Adipocyte (in vitro differentiated cells): ENCODE measurements at regions not wholly inside any gene's neighbourhood (a gene's known extent, or its start where the extent isn't known, plus 50 kb on each side); places are given as distances from the start of the nearest gene placed in this dataset.

ENCODE experiments used
- DNase-seq: peaks from one replicate; pipeline ENCODE4 v3.0.0-alpha.2; 2015; ENCODE audit warnings: low read depth
- H3K27me3 ChIP-seq: replicated peaks from 2 replicates; pipeline ENCODE4 v1.7.0; 2013; ENCODE audit warnings: mild to moderate bottlenecking, low read length, moderate library complexity; ENCODE audit not compliant: control insufficient read depth, insufficient read depth
- H3K36me3 ChIP-seq: 2 replicates; pipeline ENCODE4 v1.7.0; 2013; ENCODE audit warnings: low read length, mild to moderate bottlenecking, moderate library complexity; ENCODE audit not compliant: control insufficient read depth, insufficient read depth, severe bottlenecking
- H3K4me1 ChIP-seq: 2 replicates; pipeline ENCODE4 v1.7.0; 2013; ENCODE audit warnings: mild to moderate bottlenecking, low read length, moderate library complexity; ENCODE audit not compliant: control insufficient read depth, insufficient read depth
- H3K4me3 ChIP-seq: 2 replicates; pipeline ENCODE4 v1.7.0; 2013; ENCODE audit warnings: mild to moderate bottlenecking, low read length, moderate library complexity
- H3K9ac ChIP-seq: 2 replicates; pipeline ENCODE4 v1.7.0; 2013; ENCODE audit warnings: mild to moderate bottlenecking, low read length, moderate library complexity
- H3K9me3 ChIP-seq: 2 replicates; pipeline ENCODE4 v1.7.0; 2013; ENCODE audit warnings: mild to moderate bottlenecking, low read length, moderate library complexity; ENCODE audit not compliant: control insufficient read depth

- no peak overlapping the region for H3K4me3 ChIP-seq
- no peaks in the 10 kb centered on the region for H3K36me3 ChIP-seq
- DNase-seq = no peak
- H3K27me3 ChIP-seq = no peaks in the 10 kb centered on the region
- H3K9ac ChIP-seq = no peak overlapping the region
- H3K9me3 ChIP-seq = no peaks in the 10 kb centered on the region
- H3K4me1 ChIP-seq = no peaks in the 10 kb centered on the region
Measured at GRCh38 chr6:145427232-145427631, 308.1 kb downstream of the EPM2A start.

DNA sequence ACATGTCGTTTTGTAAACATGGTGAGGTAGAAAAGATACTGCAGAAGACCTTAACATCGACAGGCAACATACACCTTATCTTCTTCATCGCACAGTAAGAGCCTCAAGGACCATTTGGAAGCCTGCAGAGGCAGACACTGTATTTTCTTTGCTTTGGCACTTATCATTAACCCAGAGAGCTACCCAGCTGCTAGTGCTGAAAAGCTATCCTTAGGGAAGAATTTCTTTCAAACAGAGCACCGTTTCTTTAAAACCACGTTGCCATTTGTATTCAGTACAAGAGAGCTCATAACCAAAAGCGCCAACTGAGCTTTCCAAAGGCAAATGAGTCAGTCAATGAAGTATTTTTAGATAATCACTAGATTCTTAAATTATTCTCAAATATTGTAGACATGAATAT, 306.6 kb downstream of the EPM2A start:
- DNase-seq = peak; percentile 12
- Histone ChIP-seq H3K9me3 (no peaks in the 10 kb centered on the region), H3K4me1 (no peaks in the 10 kb centered on the region), H3K36me3 (no peaks in the 10 kb centered on the region), H3K9ac (no peak overlapping the region), H3K4me3 (no peak overlapping the region), H3K27me3 (no peaks in the 10 kb centered on the region)

DNA sequence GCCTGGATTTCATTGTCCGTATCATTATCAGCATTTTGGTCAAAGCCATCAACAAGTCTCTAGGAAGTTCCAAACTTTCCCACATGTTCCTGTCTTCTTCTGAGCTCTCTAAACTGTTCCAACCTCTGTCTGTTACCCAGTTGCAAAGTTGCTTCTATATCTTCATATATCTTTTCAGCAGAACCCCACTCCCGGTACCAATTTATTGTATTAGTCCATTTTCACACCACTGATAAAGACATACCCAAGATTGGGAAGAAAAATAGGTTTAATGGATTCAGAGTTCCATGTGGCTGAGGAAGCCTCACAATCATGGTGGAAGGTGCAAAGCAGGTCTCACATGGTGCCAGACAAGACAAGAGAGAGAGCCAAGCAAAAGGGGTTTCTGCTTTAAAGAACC, 293.2 kb downstream of the EPM2A start:
- no peaks in the 10 kb centered on the region for H3K36me3 ChIP-seq
- no peak overlapping the region for H3K9ac ChIP-seq
- no peak for DNase-seq
- peaks cover 40% of the 10 kb centered on the region for H3K9me3 ChIP-seq
- H3K4me1 ChIP-seq = no peaks in the 10 kb centered on the region
- no peaks in the 10 kb centered on the region for H3K27me3 ChIP-seq
- no peak overlapping the region for H3K4me3 ChIP-seq

GRCh38 chr6:145445674-145446073, 289.6 kb downstream of the EPM2A start:
- no peaks in the 10 kb centered on the region for H3K4me1 ChIP-seq
- no peak overlapping the region for H3K9ac ChIP-seq
- H3K4me3 ChIP-seq = no peak overlapping the region
- DNase-seq = no peak
- no peaks in the 10 kb centered on the region for H3K36me3 ChIP-seq
- peaks cover 38% of the 10 kb centered on the region for H3K9me3 ChIP-seq
- H3K27me3 ChIP-seq = no peaks in the 10 kb centered on the region

GRCh38 chr6:145451029-145451428, 284.3 kb downstream of the EPM2A start:
- peaks cover 9% of the 10 kb centered on the region for H3K9me3 ChIP-seq
- H3K4me3 ChIP-seq = no peak overlapping the region

DNA sequence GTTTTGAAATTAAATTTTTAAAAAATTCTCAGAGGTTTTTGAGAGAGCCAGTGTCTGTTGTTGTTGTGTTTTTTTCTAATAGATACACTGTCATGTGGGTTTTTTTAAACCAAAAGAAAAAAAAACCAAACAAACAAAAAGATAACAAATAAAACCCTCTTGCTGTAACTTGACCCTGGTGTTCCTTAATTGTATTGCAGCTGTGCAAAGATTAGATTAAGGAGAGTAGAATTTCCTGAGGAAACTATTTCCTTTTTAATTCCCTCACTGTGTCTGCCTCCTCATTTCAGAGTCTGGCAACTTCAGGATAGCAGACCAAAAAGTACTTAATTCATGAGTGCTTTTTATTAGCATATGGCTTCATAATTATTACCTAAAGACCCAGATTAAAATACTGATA, 281.9 kb downstream of the EPM2A start:
- no peak overlapping the region for H3K4me3 ChIP-seq
- H3K36me3 ChIP-seq = no peaks in the 10 kb centered on the region
- H3K9me3 ChIP-seq = no peaks in the 10 kb centered on the region
- H3K4me1 ChIP-seq = no peaks in the 10 kb centered on the region
- H3K9ac ChIP-seq = no peak overlapping the region
- peak; percentile 33 for DNase-seq
- H3K27me3 ChIP-seq = no peaks in the 10 kb centered on the region

More at GRCh38 chr6:145451029-145451428, 284.3 kb downstream of the EPM2A start:
- Histone ChIP-seq H3K9ac (no peak overlapping the region), H3K36me3 (no peaks in the 10 kb centered on the region), H3K4me1 (no peaks in the 10 kb centered on the region), H3K27me3 (no peaks in the 10 kb centered on the region)
- DNase-seq = no peak

GRCh38 chr6:145454006-145454405, 281.3 kb downstream of the EPM2A start:
- H3K4me1 ChIP-seq = no peaks in the 10 kb centered on the region
- no peak overlapping the region for H3K9ac ChIP-seq
- no peaks in the 10 kb centered on the region for H3K9me3 ChIP-seq
- H3K4me3 ChIP-seq = no peak overlapping the region
- DNase-seq = no peak
- no peaks in the 10 kb centered on the region for H3K27me3 ChIP-seq
- H3K36me3 ChIP-seq = no peaks in the 10 kb centered on the region

DNA sequence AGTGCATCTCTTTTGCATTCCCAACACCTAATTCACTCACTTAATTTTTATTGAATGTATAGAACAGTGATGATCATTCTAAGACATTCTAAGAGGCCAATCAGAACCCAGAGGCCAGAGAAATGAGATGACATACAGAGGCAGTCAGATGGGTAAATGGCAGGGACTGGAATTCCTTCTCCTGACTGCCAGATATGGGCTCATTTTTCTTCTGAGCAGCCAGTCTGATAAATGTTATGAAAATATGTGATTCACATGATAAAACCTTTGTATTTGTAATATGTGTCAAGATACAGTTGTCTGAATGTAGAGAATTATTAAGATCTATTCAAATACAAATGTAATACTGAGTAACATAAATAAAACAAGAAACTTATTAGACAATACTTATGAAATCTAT, 277.8 kb downstream of the EPM2A start:
- no peak for DNase-seq
- H3K9ac ChIP-seq = no peak overlapping the region
- H3K9me3 ChIP-seq = no peaks in the 10 kb centered on the region
- no peak overlapping the region for H3K4me3 ChIP-seq
- no peaks in the 10 kb centered on the region for H3K4me1 ChIP-seq
- no peaks in the 10 kb centered on the region for H3K27me3 ChIP-seq
- no peaks in the 10 kb centered on the region for H3K36me3 ChIP-seq

GRCh38 chr6:145468534-145468933, 266.8 kb downstream of the EPM2A start:
- H3K36me3 ChIP-seq = no peaks in the 10 kb centered on the region
- H3K9ac ChIP-seq = no peak overlapping the region
- no peak for DNase-seq
- H3K4me1 ChIP-seq = no peaks in the 10 kb centered on the region
- no peak overlapping the region for H3K4me3 ChIP-seq
- no peaks in the 10 kb centered on the region for H3K27me3 ChIP-seq
- peaks cover 5% of the 10 kb centered on the region for H3K9me3 ChIP-seq

GRCh38 chr6:145469021-145469420, 266.3 kb downstream of the EPM2A start:
- no peaks in the 10 kb centered on the region for H3K4me1 ChIP-seq
- H3K27me3 ChIP-seq = no peaks in the 10 kb centered on the region
- H3K9ac ChIP-seq = no peak overlapping the region
- no peak overlapping the region for H3K4me3 ChIP-seq
- peaks cover 8% of the 10 kb centered on the region for H3K9me3 ChIP-seq
- DNase-seq = no peak
- H3K36me3 ChIP-seq = no peaks in the 10 kb centered on the region

GRCh38 chr6:145475794-145476396, 259.4 kb downstream of the EPM2A start:
- no peak for DNase-seq
- Histone ChIP-seq H3K4me1 (no peaks in the 10 kb centered on the region), H3K27me3 (no peaks in the 10 kb centered on the region), H3K9ac (no peak overlapping the region), H3K9me3 (peaks cover 32% of the 10 kb centered on the region), H3K36me3 (no peaks in the 10 kb centered on the region), H3K4me3 (no peak overlapping the region)

GRCh38 chr6:145480024-145480423, 255.3 kb downstream of the EPM2A start:
- Histone ChIP-seq H3K36me3 (no peaks in the 10 kb centered on the region), H3K9ac (no peak overlapping the region), H3K27me3 (no peaks in the 10 kb centered on the region), H3K4me3 (no peak overlapping the region), H3K9me3 (peaks cover 23% of the 10 kb centered on the region), H3K4me1 (no peaks in the 10 kb centered on the region)
- DNase-seq = no peak
